DMS53 treated with DMSO at 0.1 percent for 48 hours (cell line): ENCODE measurements at regions not wholly inside any gene's neighbourhood (a gene's known extent, or its start where the extent isn't known, plus 50 kb on each side); places are given as distances from the start of the nearest gene placed in this dataset.

ENCODE experiments used
- DNase-seq: peaks from one replicate; lab custom pipeline; 2025; ENCODE audit not compliant: unreplicated experiment; lab: John Stamatoyannopoulos, UW

- DNase-seq = peak; percentile 39
These were observed 76.0 kb upstream of the LSM14A start for GRCh38 chr19:34096020-34096915.

- DNase-seq = no peak
These were observed 68.2 kb upstream of the LSM14A start for GRCh38 chr19:34104096-34104495.

GRCh38 chr19:34104557-34104956 is 67.7 kb upstream of the LSM14A start:
- no peak for DNase-seq

GRCh38 chr19:34109596-34109995 is 62.7 kb upstream of the LSM14A start:
- no peak for DNase-seq

- no peak for DNase-seq
These were observed 53.2 kb upstream of the LSM14A start for GRCh38 chr19:34118879-34119748.

GRCh38 chr19:34120141-34120540 is 52.2 kb upstream of the LSM14A start:
- no peak for DNase-seq

- no peak for DNase-seq
These were observed 51.3 kb upstream of the LSM14A start for GRCh38 chr19:34120846-34121639.
